ENCODE measurements at regions not wholly inside any gene's neighbourhood (a gene's known extent, or its start where the extent isn't known, plus 50 kb on each side); places are given as distances from the start of the nearest gene placed in this dataset.

- no peak for DNase-seq (ENCODE audit: low read depth)
Measured at GRCh38 chr4:13181681-13182080, 302.5 kb downstream of the RAB28 start.

- DNase-seq (ENCODE audit: low read depth) = no peak
Measured at GRCh38 chr4:13180701-13181100, 303.4 kb downstream of the RAB28 start.

GRCh38 chr4:13178621-13179020, 305.5 kb downstream of the RAB28 start:
- no peak for DNase-seq (ENCODE audit: low read depth)

- no peak for DNase-seq (ENCODE audit: low read depth)
Measured at GRCh38 chr4:13176741-13177142, 307.4 kb downstream of the RAB28 start.

GRCh38 chr4:13174926-13175325, 309.2 kb downstream of the RAB28 start:
- DNase-seq (ENCODE audit: low read depth) = no peak

GRCh38 chr4:13174001-13174400, 310.1 kb downstream of the RAB28 start:
- DNase-seq (ENCODE audit: low read depth) = no peak

- DNase-seq (ENCODE audit: low read depth) = no peak
Measured at GRCh38 chr4:13171292-13172057, 312.7 kb downstream of the RAB28 start.

GRCh38 chr4:13169731-13170525, 314.2 kb downstream of the RAB28 start:
- DNase-seq (ENCODE audit: low read depth) = no peak

- no peak for DNase-seq (ENCODE audit: low read depth)
Measured at GRCh38 chr4:13168326-13168725, 315.8 kb downstream of the RAB28 start.

- DNase-seq (ENCODE audit: low read depth) = no peak
Measured at GRCh38 chr4:13166214-13166613, 317.9 kb downstream of the RAB28 start.

GRCh38 chr4:13164783-13165331, 319.3 kb downstream of the RAB28 start:
- DNase-seq (ENCODE audit: low read depth) = no peak

- no peak for DNase-seq (ENCODE audit: low read depth)
Measured at GRCh38 chr4:13162886-13163285, 321.3 kb downstream of the RAB28 start.

- DNase-seq (ENCODE audit: low read depth) = no peak
Measured at GRCh38 chr4:13160920-13161319, 323.2 kb downstream of the RAB28 start.

- DNase-seq (ENCODE audit: low read depth) = no peak
Measured at GRCh38 chr4:13159041-13159620, 325.0 kb downstream of the RAB28 start.

GRCh38 chr4:13151194-13151593, 332.9 kb downstream of the RAB28 start:
- no peak for DNase-seq (ENCODE audit: low read depth)

GRCh38 chr4:13143222-13144070, 340.7 kb downstream of the RAB28 start:
- DNase-seq (ENCODE audit: low read depth) = no peak

- DNase-seq (ENCODE audit: low read depth) = no peak
Measured at GRCh38 chr4:13142726-13143125, 341.4 kb downstream of the RAB28 start.

GRCh38 chr4:13142191-13142590, 341.9 kb downstream of the RAB28 start:
- no peak for DNase-seq (ENCODE audit: low read depth)

GRCh38 chr4:13137390-13137789, 346.8 kb downstream of the RAB28 start:
- DNase-seq (ENCODE audit: low read depth) = no peak

GRCh38 chr4:13133700-13134099, 350.4 kb downstream of the RAB28 start:
- no peak for DNase-seq (ENCODE audit: low read depth)

- DNase-seq (ENCODE audit: low read depth) = no peak
Measured at GRCh38 chr4:13130848-13131247, 353.3 kb downstream of the RAB28 start.

- DNase-seq (ENCODE audit: low read depth) = no peak
Measured at GRCh38 chr4:13129095-13129494, 355.0 kb downstream of the RAB28 start.

Data from activated T-cell treated with anti-CD3 and anti-CD28 coated beads for 1 hour (primary cell).